ENCODE measurements at regions not wholly inside any gene's neighbourhood (a gene's known extent, or its start where the extent isn't known, plus 50 kb on each side); places are given as distances from the start of the nearest gene placed in this dataset.

GRCh38 chr3:90092994-90093393 lies 985.6 kb downstream of the EPHA3 start:
- DNase-seq (ENCODE audit: low read depth in 1 of 2, low spot score in 1 of 2): peak in 1 of 2 experiments; percentile 12
- POLR2A ChIA-PET: no interaction called here
- H3K9me3 ChIP-seq: no peaks in the 10 kb centered on the region
- H3K4me3 ChIP-seq: no peak overlapping the region
- 7% methylated on average over 1 of the region's 1 CpG for WGBS (ENCODE audit: missing lambda C conversion rate)
- H3K4me2 ChIP-seq: no peak overlapping the region
- no peaks in the 10 kb centered on the region for H3K4me1 ChIP-seq
- H3K27ac ChIP-seq: no peak overlapping the region
- CTCF ChIA-PET: no interaction called here
- no peak for FAIRE-seq
- TF ChIP-seq RAD21 (conservative IDR thresholded peaks at IDR 0.05 in 1 of 2, IDR thresholded peaks at IDR 0.05 in 1 of 2): peak in 1 of 2 experiments; percentile 30; a peak in 1 of 5 replicates
- peak; percentile 26; the same call in 2 of the 3 replicates for TF ChIP-seq CTCF (IDR thresholded peaks at IDR 0.05)
- TF ChIP-seq USF2 (IDR thresholded peaks at IDR 0.05): no peak
- 0 out of 6 replicates have a peak, but pooled peaks have one; percentile 44 to 47 for ATAC-seq

- Histone ChIP-seq H3K4me1 (no peaks in the 10 kb centered on the region), H3K4me2 (no peak overlapping the region), H3K27ac (no peak overlapping the region), H3K9me3 (no peaks in the 10 kb centered on the region), H3K4me3 (no peak overlapping the region)
- no peak for ATAC-seq
- 0% methylated on average over 2 of the region's 2 CpGs for WGBS (ENCODE audit: missing lambda C conversion rate)
- POLR2A ChIA-PET: no interaction called here
- TF ChIP-seq ATOH8 (CRISPR knock-in tag; IDR thresholded peaks at IDR 0.05; ENCODE audit: low read depth) (no peak), BCL3 (IDR thresholded peaks at IDR 0.05) (no peak), CHD4 (IDR thresholded peaks at IDR 0.05; ENCODE audit: borderline replicate concordance) (no peak)
- no peak for DNase-seq (ENCODE audit: low read depth in 1 of 2, low spot score in 1 of 2)
- CTCF ChIA-PET: no interaction called here
- no peak for FAIRE-seq
Measured at GRCh38 chr3:90095811-90096210, 988.4 kb downstream of the EPHA3 start.

GRCh38 chr3:90099493-90099892 lies 992.1 kb downstream of the EPHA3 start:
- ChIA-PET POLR2A (no interaction called here), CTCF (no interaction called here)
- no peak overlapping the region for H3K4me3 ChIP-seq
- WGBS (ENCODE audit: missing lambda C conversion rate): 65% methylated on average over 1 of the region's 1 CpG
- DNase-seq (ENCODE audit: low read depth in 1 of 2, low spot score in 1 of 2) (no peak), ATAC-seq (no peak), FAIRE-seq (no peak)
- no peaks in the 10 kb centered on the region for H3K4me1 ChIP-seq
- no peak overlapping the region for H3K27ac ChIP-seq
- no peak for TF ChIP-seq PHF8 (IDR thresholded peaks at IDR 0.05; ENCODE audit: borderline replicate concordance, low read depth)
- no peak for TF ChIP-seq CTCF (IDR thresholded peaks at IDR 0.05)
- TF ChIP-seq MAX (IDR thresholded peaks at IDR 0.05): no peak
- TF ChIP-seq JUNB (IDR thresholded peaks at IDR 0.05): no peak
- no peak for TF ChIP-seq BCL3 (IDR thresholded peaks at IDR 0.05)
- no peak for TF ChIP-seq CHD2 (IDR thresholded peaks at IDR 0.05; ENCODE audit: low read length, partially characterized antibody)
- no peak for TF ChIP-seq ZSCAN20 (CRISPR knock-in tag; IDR thresholded peaks at IDR 0.05)
- TF ChIP-seq SREBF2 (IDR thresholded peaks at IDR 0.05): no peak
- TF ChIP-seq CBX8 (IDR thresholded peaks at IDR 0.05): no peak
- no peak for TF ChIP-seq ATOH8 (CRISPR knock-in tag; IDR thresholded peaks at IDR 0.05; ENCODE audit: low read depth)
- no peak for TF ChIP-seq MAFK (IDR thresholded peaks at IDR 0.05; ENCODE audit: partially characterized antibody)
- TF ChIP-seq RCOR1 (IDR thresholded peaks at IDR 0.05; ENCODE audit: low read depth, low read length): no peak
- TF ChIP-seq ZC3H11A (IDR thresholded peaks at IDR 0.05): no peak
- no peak for TF ChIP-seq TFCP2L1 (CRISPR knock-in tag; IDR thresholded peaks at IDR 0.05)
- no peak for TF ChIP-seq CBX2 (IDR thresholded peaks at IDR 0.05; ENCODE audit: borderline replicate concordance, low read depth)
- no peak for TF ChIP-seq CEBPB (IDR thresholded peaks at IDR 0.05)
- no peak for TF ChIP-seq HEYL (CRISPR knock-in tag; IDR thresholded peaks at IDR 0.05)
- TF ChIP-seq TP53 (CRISPR knock-in tag; IDR thresholded peaks at IDR 0.05): no peak
- TF ChIP-seq SMC3 (IDR thresholded peaks at IDR 0.05): no peak
- no peaks in the 10 kb centered on the region for H3K9me3 ChIP-seq
- no peak overlapping the region for H3K4me2 ChIP-seq
